GM23248 (cell line): ENCODE measurements at regions not wholly inside any gene's neighbourhood (a gene's known extent, or its start where the extent isn't known, plus 50 kb on each side); places are given as distances from the start of the nearest gene placed in this dataset.

Source experiments
- DNase-seq: peaks from one replicate; pipeline ENCODE4 v3.0.0-alpha.2; 2015
- H2AFZ ChIP-seq: fragments of 200-600 bp; sonication (generic); 2 replicates; pipeline ENCODE4 v1.6.1; 2016; ENCODE audit warnings: antibody characterized with exemption
- H3F3A ChIP-seq: fragments of 200-600 bp; sonication (generic); 2 replicates; pipeline ENCODE4 v1.6.1; 2016; ENCODE audit warnings: mild to moderate bottlenecking, antibody characterized with exemption, mixed run types; ENCODE audit not compliant: insufficient read depth
- H3K27ac ChIP-seq: fragments of 200-600 bp; sonication (generic); 2 replicates; pipeline ENCODE4 v1.5.1; 2016; ENCODE audit warnings: mild to moderate bottlenecking
- H3K27me3 ChIP-seq: fragments of 200-600 bp; sonication (generic); replicated peaks from 2 replicates; pipeline ENCODE4 v1.6.1; 2016; ENCODE audit warnings: mild to moderate bottlenecking; ENCODE audit not compliant: insufficient read depth
- H3K36me3 ChIP-seq: fragments of 200-600 bp; sonication (generic); 2 replicates; pipeline ENCODE4 v1.6.1; 2016; ENCODE audit warnings: low read depth, mild to moderate bottlenecking
- H3K4me1 ChIP-seq: fragments of 200-600 bp; sonication (generic); 2 replicates; pipeline ENCODE4 v1.6.1; 2016; ENCODE audit warnings: mild to moderate bottlenecking; ENCODE audit not compliant: insufficient read depth
- H3K4me2 ChIP-seq: fragments of 200-600 bp; sonication (generic); one replicate; pipeline ENCODE4 v1.6.1; 2016; ENCODE audit warnings: mild to moderate bottlenecking; ENCODE audit not compliant: unreplicated experiment
- H3K4me3 ChIP-seq: fragments of 200-600 bp; sonication (generic); 2 replicates; pipeline ENCODE4 v1.5.1; 2016; ENCODE audit warnings: mild to moderate bottlenecking
- H3K79me2 ChIP-seq: fragments of 200-600 bp; sonication (generic); 2 replicates; pipeline ENCODE4 v1.6.1; 2016; ENCODE audit warnings: mild to moderate bottlenecking; ENCODE audit not compliant: insufficient read depth
- H3K9ac ChIP-seq: fragments of 200-600 bp; sonication (generic); 2 replicates; pipeline ENCODE4 v1.6.1; 2016; ENCODE audit warnings: mild to moderate bottlenecking
- H3K9me2 ChIP-seq: fragments of 200-600 bp; sonication (generic); 2 replicates; pipeline ENCODE4 v1.6.1; 2016; ENCODE audit warnings: mixed run types, mild to moderate bottlenecking, moderate library complexity; ENCODE audit not compliant: insufficient read depth
- H3K9me3 ChIP-seq: fragments of 200-600 bp; sonication (generic); one replicate; pipeline ENCODE4 v1.6.1; 2017; ENCODE audit warnings: low read depth
- H4K20me1 ChIP-seq: fragments of 200-600 bp; sonication (generic); 2 replicates; pipeline ENCODE4 v1.6.0; 2016; ENCODE audit not compliant: insufficient read depth
- EZH2 ChIP-seq: fragments of 200-600 bp; sonication (generic); IDR thresholded peaks from 2 replicates; pipeline ENCODE4 v1.6.1; 2018; ENCODE audit warnings: antibody characterized with exemption, mild to moderate bottlenecking; ENCODE audit not compliant: insufficient read depth, poor library complexity, severe bottlenecking
- EZH2phosphoT487 ChIP-seq: fragments of 200-600 bp; sonication (generic); IDR thresholded peaks from 2 replicates; pipeline ENCODE4 v1.6.1; 2018; ENCODE audit warnings: antibody characterized with exemption, moderate library complexity, mild to moderate bottlenecking, low read depth; ENCODE audit not compliant: insufficient read depth
- whole genome bisulfite sequencing, 2 experiments: methylation state at CpG; one replicate each; pipeline ENCODE4 v1.1.6; 2015 to 2017; ENCODE audit warnings: low lambda C conversion rate in 2 of 2, low coverage in 1 of 2; ENCODE audit errors: missing lambda C conversion rate in 2 of 2; 5-methylcytosine and 5-hydroxymethylcytosine counted together
- in situ Hi-C: fragments of 300-500 bp; cut with MboI; formaldehyde crosslinking; loops from 2 replicates; pipeline ENCODE4 v1.15.0; 2020

- H3K4me2 ChIP-seq = no peak overlapping the region
- no peak for DNase-seq
- no peak overlapping the region for H3K27ac ChIP-seq
- WGBS, 2 experiments = 0 to 5% methylated on average over 1 of the region's 1 CpG
- no peak for TF ChIP-seq EZH2phosphoT487
- no peak for TF ChIP-seq EZH2
- H3K9me3 ChIP-seq = no peaks in the 10 kb centered on the region
- in situ Hi-C loops = no loop called here
- no peak overlapping the region for H2AFZ ChIP-seq
- no peaks in the 10 kb centered on the region for H3K4me1 ChIP-seq
- H3K4me3 ChIP-seq = no peak overlapping the region
- H4K20me1 ChIP-seq = no peaks in the 10 kb centered on the region
- no peaks in the 10 kb centered on the region for H3K27me3 ChIP-seq
- H3K9me2 ChIP-seq = no peaks in the 10 kb centered on the region
- H3K36me3 ChIP-seq = no peaks in the 10 kb centered on the region
- no peak overlapping the region for H3K9ac ChIP-seq
- no peaks in the 10 kb centered on the region for H3K79me2 ChIP-seq
- H3F3A ChIP-seq = no peaks in the 10 kb centered on the region
Observed at GRCh38 chr5:125712397-125712796, 710.8 kb upstream of the GRAMD2B start.

DNA sequence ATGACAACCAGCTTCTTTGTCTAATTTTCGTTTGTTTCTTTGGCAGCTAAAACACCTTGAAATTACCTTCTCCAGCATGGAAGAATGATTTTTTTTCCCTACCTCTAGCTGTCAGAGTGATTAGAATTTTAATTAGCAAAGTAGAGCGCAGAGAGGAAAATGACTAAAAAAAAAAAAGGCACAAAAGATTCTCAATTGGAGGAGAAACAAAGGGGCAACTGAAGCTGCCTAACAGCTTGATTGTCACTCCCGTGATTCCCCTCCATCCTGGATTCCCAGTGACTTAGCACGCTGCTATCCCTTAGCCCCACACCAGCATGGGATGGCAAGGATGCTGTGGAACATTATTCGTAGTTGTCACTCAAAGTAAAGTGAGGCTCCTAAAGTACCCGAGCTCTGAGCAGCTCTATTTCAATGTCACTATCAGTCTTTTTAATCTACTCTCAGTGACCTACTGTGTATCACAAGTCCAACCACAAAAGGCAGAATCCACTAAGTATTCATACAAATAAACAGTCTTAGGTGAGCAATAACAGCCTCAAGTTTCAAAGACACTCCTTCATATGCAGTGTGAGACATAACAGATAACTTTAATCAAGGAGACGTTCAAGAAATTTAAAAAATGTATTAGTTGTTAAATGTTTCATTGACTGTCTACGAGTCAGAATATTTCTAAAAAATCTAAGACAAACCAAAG lies 710.0 kb upstream of the GRAMD2B start:
- Histone ChIP-seq H3F3A (no peaks in the 10 kb centered on the region), H3K36me3 (no peaks in the 10 kb centered on the region), H3K27me3 (no peaks in the 10 kb centered on the region), H3K4me2 (no peak overlapping the region), H3K27ac (no peak overlapping the region), H3K4me1 (no peaks in the 10 kb centered on the region), H3K79me2 (no peaks in the 10 kb centered on the region), H3K9me2 (no peaks in the 10 kb centered on the region), H3K4me3 (no peak overlapping the region), H3K9ac (no peak overlapping the region), H2AFZ (no peak overlapping the region), H4K20me1 (no peaks in the 10 kb centered on the region), H3K9me3 (no peaks in the 10 kb centered on the region)
- no peak for DNase-seq
- TF ChIP-seq EZH2phosphoT487 (no peak), EZH2 (no peak)
- WGBS, 2 experiments = 48 to 52% methylated on average over 8 of the region's 8 CpGs
- in situ Hi-C loops = no loop called here

DNA sequence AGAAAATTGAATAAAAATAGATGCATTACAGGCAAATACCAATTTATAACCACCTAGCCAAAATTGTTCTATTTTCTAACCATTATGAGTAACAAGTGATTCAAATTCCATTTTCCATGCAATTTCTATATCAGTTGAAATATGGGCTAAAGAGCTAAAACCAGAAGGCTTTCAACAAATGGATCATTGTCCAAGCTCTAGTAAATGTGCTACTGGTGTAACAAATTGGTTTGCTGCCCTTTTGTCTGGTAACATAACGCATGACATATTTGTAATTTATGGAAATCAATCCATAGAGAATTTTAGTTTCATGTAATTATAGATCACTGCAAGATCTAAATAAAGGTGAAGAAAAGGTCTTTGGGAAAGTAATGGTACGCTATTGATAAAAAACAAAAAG lies 708.0 kb upstream of the GRAMD2B start:
- Histone ChIP-seq H3K9me3 (no peaks in the 10 kb centered on the region), H3K4me3 (no peak overlapping the region), H3K4me1 (no peaks in the 10 kb centered on the region), H3K4me2 (no peak overlapping the region), H3F3A (no peaks in the 10 kb centered on the region), H3K27ac (no peak overlapping the region), H3K9me2 (no peaks in the 10 kb centered on the region), H3K9ac (no peak overlapping the region), H2AFZ (no peak overlapping the region), H4K20me1 (no peaks in the 10 kb centered on the region), H3K27me3 (no peaks in the 10 kb centered on the region), H3K36me3 (no peaks in the 10 kb centered on the region), H3K79me2 (no peaks in the 10 kb centered on the region)
- in situ Hi-C loops = no loop called here
- 77 to 85% methylated on average over 2 of the region's 2 CpGs for WGBS, 2 experiments
- DNase-seq = no peak
- TF ChIP-seq EZH2phosphoT487 (no peak), EZH2 (no peak)

- Histone ChIP-seq H3K4me3 (no peak overlapping the region), H3K9me3 (no peaks in the 10 kb centered on the region), H3K79me2 (no peaks in the 10 kb centered on the region), H3K9me2 (no peaks in the 10 kb centered on the region), H2AFZ (no peak overlapping the region), H3K27ac (no peak overlapping the region), H3K9ac (no peak overlapping the region), H3K4me1 (no peaks in the 10 kb centered on the region), H3K36me3 (no peaks in the 10 kb centered on the region), H3K4me2 (no peak overlapping the region), H4K20me1 (no peaks in the 10 kb centered on the region), H3K27me3 (no peaks in the 10 kb centered on the region), H3F3A (no peaks in the 10 kb centered on the region)
- TF ChIP-seq EZH2phosphoT487 (no peak), EZH2 (no peak)
- in situ Hi-C loops = no loop called here
- DNase-seq = peak; percentile 14
Observed at GRCh38 chr5:125717209-125717608, 706.0 kb upstream of the GRAMD2B start.

DNA sequence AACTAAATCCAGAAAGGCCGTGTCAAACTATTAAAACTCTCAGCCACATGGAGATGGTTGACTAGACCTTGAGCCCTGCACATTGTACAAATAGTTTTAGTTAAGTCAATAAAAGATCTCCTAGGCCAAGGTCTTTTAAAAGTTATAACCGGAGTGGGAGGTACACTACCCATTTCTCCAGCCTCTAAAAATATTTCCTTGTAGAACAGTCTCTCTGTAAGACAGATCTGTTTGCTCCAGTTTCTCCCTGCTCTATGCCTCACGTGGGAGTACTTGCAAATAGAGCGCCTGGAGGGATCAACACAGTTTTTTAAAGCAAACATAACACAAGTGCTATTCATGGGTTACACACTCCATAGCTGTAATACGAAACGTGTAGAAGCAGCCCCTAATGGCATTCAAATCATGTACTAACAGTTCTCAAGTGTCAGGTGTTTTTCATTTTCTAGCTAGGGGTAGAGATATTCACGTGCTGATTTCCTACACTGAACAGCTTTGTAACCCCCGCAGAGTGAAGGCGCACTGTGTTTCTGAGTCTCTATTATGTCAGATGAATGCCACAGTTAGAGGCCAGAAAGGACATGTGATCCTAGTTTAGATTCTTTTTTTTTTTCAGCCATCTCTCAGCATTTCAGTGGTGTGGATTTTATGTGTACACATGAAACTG lies 703.4 kb upstream of the GRAMD2B start:
- Histone ChIP-seq H3K9ac (no peak overlapping the region), H3K36me3 (no peaks in the 10 kb centered on the region), H2AFZ (no peak overlapping the region), H3K9me3 (no peaks in the 10 kb centered on the region), H3K9me2 (no peaks in the 10 kb centered on the region), H3K4me3 (no peak overlapping the region), H3K27ac (no peak overlapping the region), H3K4me1 (no peaks in the 10 kb centered on the region), H3K79me2 (no peaks in the 10 kb centered on the region), H3K4me2 (no peak overlapping the region), H4K20me1 (no peaks in the 10 kb centered on the region), H3K27me3 (no peaks in the 10 kb centered on the region), H3F3A (no peaks in the 10 kb centered on the region)
- TF ChIP-seq EZH2 = no peak
- TF ChIP-seq EZH2phosphoT487 = no peak
- 58 to 61% methylated on average over 9 of the region's 9 CpGs for WGBS, 2 experiments
- no peak for DNase-seq
- in situ Hi-C loops = no loop called here
